Suprapubic skin (tissue), 4 donors: ENCODE measurements at regions not wholly inside any gene's neighbourhood (a gene's known extent, or its start where the extent isn't known, plus 50 kb on each side); places are given as distances from the start of the nearest gene placed in this dataset.
A peak's percentile ranks its signal among the peaks of the same experiment; 100 is the strongest.

Experiments
- DNase-seq, 2 donors: peaks; one replicate each; pipeline ENCODE4 v3.0.0-alpha.2; 2019; ENCODE audit warnings: low spot score in 2 of 2
- H3K27ac ChIP-seq: fragments of 200-600 bp; sonication (generic); one replicate; pipeline ENCODE4 v1.5.1; 2019
- H3K27me3 ChIP-seq: fragments of 200-600 bp; sonication (generic); one replicate; pipeline ENCODE4 v1.5.1; 2019
- H3K36me3 ChIP-seq: fragments of 200-600 bp; sonication (generic); one replicate; pipeline ENCODE4 v1.5.1; 2019
- H3K4me1 ChIP-seq: fragments of 200-600 bp; sonication (generic); one replicate; pipeline ENCODE4 v1.5.1; 2019
- H3K4me3 ChIP-seq: fragments of 200-600 bp; sonication (generic); one replicate; pipeline ENCODE4 v1.5.1; 2019; ENCODE audit warnings: mild to moderate bottlenecking
- H3K9me3 ChIP-seq: fragments of 200-600 bp; sonication (generic); one replicate; pipeline ENCODE4 v1.5.1; 2019
- CTCF ChIP-seq, 2 donors: fragments of 200-600 bp in 1 of 2; fragments of 450-650 bp in 1 of 2; sonication (generic) in 1 of 2; IDR thresholded peaks; one replicate each; pipeline ENCODE4 v1.5.1; 2016 to 2019; ENCODE audit warnings: antibody characterized with exemption in 2 of 2, mild to moderate bottlenecking in 1 of 2, moderate library complexity in 1 of 2
- EP300 ChIP-seq: sonication (generic); formaldehyde crosslinking; IDR thresholded peaks from one replicate; pipeline ENCODE4 v1.6.1; 2017; ENCODE audit warnings: antibody characterized with exemption
- POLR2A ChIP-seq, 2 donors: fragments of 450-650 bp; IDR thresholded peaks; one replicate each; pipeline ENCODE4 v1.6.1; 2017; ENCODE audit warnings: antibody characterized with exemption in 2 of 2, mild to moderate bottlenecking in 2 of 2, moderate library complexity in 2 of 2
- POLR2AphosphoS5 ChIP-seq, 3 donors: sonication (generic); formaldehyde crosslinking; IDR thresholded peaks; one replicate each; pipeline ENCODE4 v1.6.1; 2017; ENCODE audit warnings: antibody characterized with exemption in 3 of 3
- WGBS: methylation state at CpG from one replicate; pipeline ENCODE4 v1.1.5; 2018; 5-methylcytosine and 5-hydroxymethylcytosine counted together

DNA sequence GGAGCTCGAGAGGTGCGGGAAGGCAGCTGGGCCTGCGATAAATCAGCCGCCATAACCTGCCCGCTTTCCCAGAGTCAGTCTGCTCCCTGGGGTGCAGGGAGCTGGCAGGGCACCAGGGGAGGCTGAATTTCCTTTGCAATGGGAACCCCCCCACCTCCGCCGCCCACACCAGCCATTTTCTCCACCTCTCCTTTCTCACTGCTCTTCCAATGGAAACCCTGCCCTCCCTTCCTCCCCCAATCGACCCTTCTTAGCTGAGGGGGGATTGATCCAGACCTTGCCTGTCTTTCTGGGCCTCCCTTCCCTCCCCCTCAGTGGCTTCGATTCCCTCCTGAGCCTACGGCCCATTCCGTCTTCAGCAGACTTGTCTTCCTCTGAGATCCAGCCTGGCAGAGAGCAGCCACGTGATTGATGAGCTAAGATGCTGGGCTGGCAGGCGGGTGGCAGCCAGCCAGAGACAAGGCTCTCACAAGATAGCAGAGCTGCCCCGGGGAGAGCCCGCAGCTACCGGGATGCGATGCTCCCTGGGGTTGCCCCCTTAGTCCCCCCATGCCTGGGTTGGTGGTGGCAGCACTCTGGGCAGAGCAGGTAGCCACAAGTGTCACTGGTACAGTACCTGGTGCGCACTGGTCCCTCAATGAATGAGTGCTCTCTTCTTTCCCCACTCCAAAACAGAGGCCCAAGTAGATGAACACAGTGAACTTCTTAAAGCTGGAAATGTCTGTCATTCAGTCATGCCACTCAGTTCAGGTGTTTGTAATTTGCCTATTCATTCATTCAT lies 53.7 kb upstream of the FABP6 start:
- H3K27ac ChIP-seq, result peak overlapping the region; percentile 18
- H3K36me3 ChIP-seq, result no peaks in the 10 kb centered on the region
- no peak for TF ChIP-seq CTCF (IDR thresholded peaks at IDR 0.05)
- TF ChIP-seq POLR2AphosphoS5 (IDR thresholded peaks at IDR 0.05), result no peak
- TF ChIP-seq POLR2A (IDR thresholded peaks at IDR 0.05), result no peak
- no peaks in the 10 kb centered on the region for H3K27me3 ChIP-seq
- H3K4me3 ChIP-seq, result no peak overlapping the region
- no peaks in the 10 kb centered on the region for H3K9me3 ChIP-seq
- peaks cover 14% of the 10 kb centered on the region for H3K4me1 ChIP-seq
- DNase-seq, result no peak
- WGBS, result 34% methylated on average over 15 of the region's 18 CpGs

- no peak for DNase-seq
- no peaks in the 10 kb centered on the region for H3K36me3 ChIP-seq
- H3K27ac ChIP-seq, result peak overlapping the region; percentile 18
- no peaks in the 10 kb centered on the region for H3K27me3 ChIP-seq
- H3K4me3 ChIP-seq, result no peak overlapping the region
- TF ChIP-seq POLR2A (IDR thresholded peaks at IDR 0.05) (no peak), EP300 (no peak), POLR2AphosphoS5 (IDR thresholded peaks at IDR 0.05) (no peak), CTCF (IDR thresholded peaks at IDR 0.05) (no peak)
- no peaks in the 10 kb centered on the region for H3K9me3 ChIP-seq
- H3K4me1 ChIP-seq, result peaks cover 14% of the 10 kb centered on the region
- 82% methylated on average over 4 of the region's 4 CpGs for WGBS
Observed at GRCh38 chr5:160174780-160175437, 54.4 kb upstream of the FABP6 start.

GRCh38 chr5:160174290-160174689 lies 55.0 kb upstream of the FABP6 start:
- TF ChIP-seq POLR2A (IDR thresholded peaks at IDR 0.05) (no peak), EP300 (no peak), CTCF (IDR thresholded peaks at IDR 0.05) (no peak), POLR2AphosphoS5 (IDR thresholded peaks at IDR 0.05) (no peak)
- Histone ChIP-seq H3K4me3 (no peak overlapping the region), H3K36me3 (no peaks in the 10 kb centered on the region), H3K27me3 (no peaks in the 10 kb centered on the region), H3K4me1 (peaks cover 20% of the 10 kb centered on the region), H3K27ac (no peak overlapping the region), H3K9me3 (no peaks in the 10 kb centered on the region)
- DNase-seq, result no peak
- 86% methylated on average over 5 of the region's 5 CpGs for WGBS

- Histone ChIP-seq H3K27ac (no peak overlapping the region), H3K4me1 (peaks cover 34% of the 10 kb centered on the region), H3K27me3 (no peaks in the 10 kb centered on the region), H3K36me3 (no peaks in the 10 kb centered on the region), H3K4me3 (no peak overlapping the region), H3K9me3 (no peaks in the 10 kb centered on the region)
- TF ChIP-seq POLR2A (IDR thresholded peaks at IDR 0.05) (no peak), POLR2AphosphoS5 (IDR thresholded peaks at IDR 0.05) (no peak), CTCF (IDR thresholded peaks at IDR 0.05) (no peak)
- 36% methylated on average over 2 of the region's 2 CpGs for WGBS
- no peak for DNase-seq
Observed at GRCh38 chr5:160171666-160172065, 52.4 kb upstream of the PWWP2A start.

- Histone ChIP-seq H3K4me1 (peaks cover 43% of the 10 kb centered on the region), H3K9me3 (no peaks in the 10 kb centered on the region), H3K4me3 (no peak overlapping the region), H3K36me3 (no peaks in the 10 kb centered on the region), H3K27ac (no peak overlapping the region), H3K27me3 (no peaks in the 10 kb centered on the region)
- no peak for DNase-seq
- 15% methylated on average over 3 of the region's 3 CpGs for WGBS
- TF ChIP-seq CTCF (IDR thresholded peaks at IDR 0.05), result no peak
- TF ChIP-seq EP300, result no peak
- TF ChIP-seq POLR2A (IDR thresholded peaks at IDR 0.05), result no peak
- TF ChIP-seq POLR2AphosphoS5 (IDR thresholded peaks at IDR 0.05), result no peak
Observed at GRCh38 chr5:160169326-160169725, 50.1 kb upstream of the PWWP2A start.
